Stimulated activated CD4-positive, alpha-beta T cell treated with anti-CD3 and anti-CD28 coated beads, TNF-alpha, amount 100 ng/mL, for 1 hour (primary cell): ENCODE measurements at regions not wholly inside any gene's neighbourhood (a gene's known extent, or its start where the extent isn't known, plus 50 kb on each side); places are given as distances from the start of the nearest gene placed in this dataset.

Experiments
- DNase-seq, 3 donors: peaks; one replicate each; pipeline ENCODE4 v3.0.0-alpha.2; 2020; ENCODE audit warnings: low read depth in 3 of 3, low spot score in 1 of 3

DNA sequence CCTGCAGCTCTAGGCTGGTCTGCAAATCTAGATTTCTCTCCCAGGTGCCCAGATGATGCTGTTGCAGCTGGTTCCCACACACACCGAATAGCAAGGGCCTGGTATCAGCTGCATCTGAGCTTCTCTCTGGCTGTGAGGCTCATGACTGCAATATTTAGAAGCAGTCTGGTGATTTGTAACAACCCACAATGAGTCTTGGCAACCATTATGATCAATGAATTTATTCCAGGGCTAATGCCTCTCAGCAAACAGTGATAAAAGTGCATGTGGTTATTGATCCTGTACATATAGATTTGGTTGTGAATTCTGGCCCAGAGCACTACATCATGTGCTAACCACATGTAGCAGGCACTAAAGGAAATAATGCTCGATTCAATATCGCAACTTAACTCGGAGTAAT lies 114.3 kb downstream of the ASCL4 start:
- no peak for DNase-seq

DNA sequence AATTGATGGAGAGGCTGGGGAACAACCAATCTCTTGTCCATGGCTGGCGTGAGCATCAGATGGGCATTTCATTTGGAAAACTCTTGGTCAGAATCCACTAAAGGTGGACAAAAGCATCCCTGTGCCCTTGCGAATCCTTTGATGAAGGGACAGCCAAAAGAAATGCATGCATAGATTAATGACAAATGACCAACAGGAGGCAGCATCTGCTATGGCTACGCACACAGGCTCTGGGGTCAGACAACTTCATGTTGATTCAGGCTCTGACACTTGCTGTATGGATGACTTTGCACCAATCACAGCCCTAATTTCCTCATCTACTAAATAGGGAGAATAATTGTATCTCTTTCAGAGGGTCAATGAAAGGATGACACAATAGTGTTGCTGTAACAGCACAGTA lies 117.5 kb downstream of the ASCL4 start:
- no peak for DNase-seq

DNA sequence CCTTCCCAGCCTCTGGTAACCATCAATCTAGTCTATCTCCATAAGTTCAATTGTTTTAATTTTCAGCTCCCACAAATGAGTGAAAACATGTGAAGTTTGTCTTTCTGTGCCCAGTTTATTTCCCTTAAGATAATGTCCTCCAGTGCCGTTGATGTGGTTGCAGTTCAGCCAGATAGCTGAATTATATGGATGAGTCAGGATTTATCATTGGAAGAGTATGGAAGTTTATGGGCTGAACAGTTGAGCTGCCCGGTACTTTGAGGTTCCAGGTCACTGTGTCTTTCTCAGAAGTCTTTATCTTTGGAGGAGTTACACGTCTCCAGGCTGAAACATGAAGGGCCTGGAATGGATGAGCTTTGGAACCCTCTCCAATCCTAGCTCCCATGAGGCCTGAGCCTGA lies 120.1 kb downstream of the ASCL4 start:
- no peak for DNase-seq

GRCh38 chr12:107895966-107896365 lies 121.5 kb downstream of the ASCL4 start:
- DNase-seq, result no peak

GRCh38 chr12:107900588-107900987 lies 126.1 kb downstream of the ASCL4 start:
- no peak for DNase-seq

GRCh38 chr12:107903341-107904061 lies 129.0 kb downstream of the ASCL4 start:
- peak in 1 of 3 donors; percentile 5 for DNase-seq

GRCh38 chr12:107906707-107907106 lies 132.2 kb downstream of the ASCL4 start:
- no peak for DNase-seq

- DNase-seq, result peak in 1 of 3 donors; percentile 43
Measured at GRCh38 chr12:107912421-107913004, 138.0 kb downstream of the ASCL4 start.

DNA sequence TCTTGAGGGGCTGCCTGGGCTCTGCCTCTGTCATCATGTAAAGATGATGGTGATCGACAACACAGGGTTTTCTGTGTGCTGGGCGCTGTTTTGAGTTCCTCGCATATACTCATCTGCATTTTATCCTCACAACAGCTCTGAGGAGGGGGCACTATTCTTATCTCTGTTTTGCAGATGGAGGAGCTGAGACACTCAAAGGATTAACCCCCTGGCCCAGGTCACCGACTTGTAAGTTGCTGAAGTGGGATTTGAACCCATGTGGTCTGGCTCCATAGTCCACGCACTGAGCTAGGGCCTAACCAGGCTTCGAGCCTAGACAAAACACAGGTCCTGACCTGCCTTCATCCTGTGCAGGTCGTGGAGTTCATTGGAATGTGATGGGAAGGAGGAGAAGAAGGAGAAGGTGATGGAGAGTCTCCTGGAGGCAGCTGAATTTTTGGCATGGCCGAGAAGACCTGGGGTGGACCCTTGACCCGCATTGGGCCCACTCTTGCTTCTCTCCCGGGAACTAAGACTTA lies 140.0 kb downstream of the ASCL4 start:
- DNase-seq, result no peak

DNA sequence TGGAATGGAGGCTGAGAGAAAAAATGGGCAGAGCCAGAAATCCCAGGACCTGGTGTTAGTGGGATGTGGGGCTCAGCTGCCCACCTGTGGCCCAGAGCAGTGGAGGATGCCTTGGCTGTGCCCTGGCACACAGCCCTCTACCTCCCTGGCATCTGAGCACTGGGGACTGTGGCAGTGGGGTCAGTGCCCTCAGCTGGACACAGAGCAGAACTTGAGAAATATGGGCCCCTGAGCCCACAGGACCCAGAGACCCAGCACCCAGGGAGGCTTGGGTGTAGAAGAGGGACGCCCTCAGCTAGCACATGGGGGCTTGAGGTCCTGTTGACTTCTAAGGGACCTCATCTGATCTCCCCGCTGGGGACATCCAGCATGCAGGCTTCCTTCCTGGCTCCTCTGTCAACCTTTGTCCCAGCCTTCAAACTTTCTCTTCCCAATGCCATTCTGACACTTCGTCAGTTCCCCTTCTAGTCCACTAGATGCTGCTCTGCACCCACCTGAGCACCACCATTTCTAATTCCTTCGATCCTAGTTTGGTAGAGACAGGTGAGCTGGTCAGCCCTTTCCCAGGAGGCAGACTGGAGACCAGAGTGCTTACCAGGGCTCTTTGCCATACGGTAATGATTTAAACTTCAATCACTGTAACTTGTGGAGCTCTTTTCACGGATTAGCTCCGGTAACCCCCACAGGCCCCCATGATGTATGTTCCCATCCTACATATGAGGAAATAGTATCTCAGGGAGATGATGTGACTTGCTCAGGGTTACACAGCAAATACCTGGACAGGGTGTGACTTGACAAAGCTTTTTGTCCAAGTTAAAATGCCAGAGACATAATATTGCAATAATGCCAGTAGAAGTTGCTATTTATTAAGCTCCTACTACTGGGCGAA lies 143.7 kb downstream of the ASCL4 start:
- DNase-seq, result no peak

DNA sequence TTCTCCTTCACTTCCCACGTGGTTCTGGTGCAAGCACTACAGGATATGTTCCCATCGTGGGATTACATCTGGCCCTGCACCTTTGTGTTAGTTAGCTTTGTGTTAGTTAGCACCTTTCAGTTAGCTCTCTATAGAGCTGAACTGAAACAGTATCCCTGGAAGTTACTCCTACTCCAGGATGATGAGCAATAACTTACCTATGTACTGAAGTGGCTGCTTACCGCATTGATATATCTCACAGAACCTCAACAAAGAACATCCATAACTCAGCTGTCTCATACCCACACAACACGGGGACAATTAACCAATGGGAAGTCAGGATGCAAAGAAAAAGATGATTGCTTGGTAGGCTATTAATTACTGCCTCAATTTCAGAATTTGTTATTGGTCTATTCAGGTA lies 146.6 kb downstream of the ASCL4 start:
- DNase-seq, result no peak

DNA sequence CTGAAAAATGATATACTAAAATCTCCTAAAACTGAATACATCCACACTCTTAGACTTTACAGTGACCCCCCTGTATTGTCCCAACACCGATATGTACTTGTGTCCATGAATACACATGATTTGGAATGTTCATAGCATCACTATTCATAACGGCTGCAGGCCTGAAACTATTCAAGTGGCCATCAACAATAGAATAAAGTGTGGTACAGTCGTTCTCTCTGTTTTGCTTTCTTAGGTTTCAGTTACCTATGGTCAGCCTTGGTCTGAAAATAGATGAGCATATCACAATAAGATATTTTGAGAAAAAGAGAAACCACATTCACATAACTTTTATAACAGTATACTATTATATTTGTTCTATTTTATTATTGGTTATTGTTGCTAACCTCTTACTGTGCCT lies 150.6 kb downstream of the ASCL4 start:
- no peak for DNase-seq

GRCh38 chr12:107929436-107929835 lies 154.9 kb downstream of the ASCL4 start:
- DNase-seq, result no peak

GRCh38 chr12:107931761-107932160 lies 157.3 kb downstream of the ASCL4 start:
- DNase-seq, result no peak

GRCh38 chr12:107938446-107938845 lies 163.9 kb downstream of the ASCL4 start:
- no peak for DNase-seq

GRCh38 chr12:107948391-107948945 lies 174.0 kb downstream of the ASCL4 start:
- DNase-seq, result no peak

DNA sequence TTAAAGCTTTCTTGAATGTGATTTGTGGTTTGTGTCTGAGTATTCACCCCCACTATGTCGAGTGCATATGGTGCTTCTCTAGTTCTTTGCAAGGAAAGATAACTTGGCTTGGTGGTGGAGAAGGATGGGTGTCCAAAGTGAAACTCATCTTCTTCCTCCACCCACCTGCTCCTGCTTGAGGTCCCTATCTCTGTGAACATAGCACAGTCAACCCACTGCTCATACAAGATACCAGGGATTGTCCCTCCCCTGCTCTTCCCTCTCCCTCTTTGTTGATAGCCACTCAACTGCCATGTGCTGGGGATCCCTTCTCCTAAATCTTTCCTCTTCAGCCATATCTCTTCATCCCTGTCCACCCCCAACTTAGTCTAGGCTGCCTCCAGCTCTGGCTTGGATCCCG lies 176.5 kb downstream of the ASCL4 start:
- DNase-seq, result no peak

DNA sequence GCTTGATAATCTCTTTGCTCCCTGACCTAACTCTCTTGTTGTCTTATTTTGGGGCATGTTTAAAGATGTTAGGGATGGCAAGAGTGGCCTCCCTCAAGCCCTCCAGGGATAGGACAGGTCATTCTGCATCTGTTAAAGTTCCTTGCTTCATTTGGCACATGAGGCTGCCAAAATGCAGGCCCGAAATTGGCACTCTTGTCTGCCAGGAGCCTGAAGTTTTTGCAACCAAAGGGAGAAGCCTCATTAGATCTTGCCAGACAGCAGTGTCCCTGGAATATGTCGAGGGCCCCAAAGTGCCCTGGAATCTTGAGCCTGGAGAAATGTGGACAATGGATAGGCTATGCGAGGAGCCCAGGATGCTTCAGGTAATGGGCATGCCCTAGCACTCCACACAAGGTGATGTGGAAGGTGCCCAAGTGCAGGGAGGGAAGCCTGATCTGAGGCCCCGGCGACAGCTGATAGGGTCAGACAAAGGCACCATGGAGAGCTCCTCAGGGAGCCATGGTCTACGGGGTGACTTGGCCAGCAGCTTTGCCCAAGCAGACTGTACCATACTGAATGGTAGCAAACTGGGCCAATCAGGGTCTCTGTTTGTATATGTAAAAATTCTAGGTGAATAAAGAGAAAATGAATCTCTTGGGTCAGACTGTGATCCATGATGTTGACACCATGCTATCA lies 173.0 kb upstream of the WSCD2 start:
- no peak for DNase-seq

- DNase-seq, result no peak
Measured at GRCh38 chr12:107957459-107957858, 171.6 kb upstream of the WSCD2 start.

GRCh38 chr12:107963635-107964034 lies 165.5 kb upstream of the WSCD2 start:
- no peak for DNase-seq

- no peak for DNase-seq
Measured at GRCh38 chr12:107967170-107967569, 161.9 kb upstream of the WSCD2 start.
